WI38 (cell line): ENCODE measurements at regions not wholly inside any gene's neighbourhood (a gene's known extent, or its start where the extent isn't known, plus 50 kb on each side); places are given as distances from the start of the nearest gene placed in this dataset.

ENCODE experiments used
- H3K4me3 ChIP-seq: 2 replicates; pipeline ENCODE4 v1.5.1; 2011; ENCODE audit warnings: low read depth, mild to moderate bottlenecking, control low read depth, low read length
- CTCF ChIP-seq: IDR thresholded peaks from 2 replicates; pipeline ENCODE4 v1.5.1; 2012; ENCODE audit warnings: low read depth, mild to moderate bottlenecking, control low read depth, low read length

- TF ChIP-seq CTCF: no peak
- H3K4me3 ChIP-seq: no peak overlapping the region
These were observed 886.4 kb upstream of the ADGRL3 start for GRCh38 chr4:60313611-60314178.

- no peak overlapping the region for H3K4me3 ChIP-seq
- TF ChIP-seq CTCF: no peak
These were observed 885.7 kb upstream of the ADGRL3 start for GRCh38 chr4:60314416-60314815.

GRCh38 chr4:60315586-60315985 lies 884.5 kb upstream of the ADGRL3 start:
- no peak overlapping the region for H3K4me3 ChIP-seq
- no peak for TF ChIP-seq CTCF

- no peak for TF ChIP-seq CTCF
- H3K4me3 ChIP-seq: no peak overlapping the region
These were observed 873.4 kb upstream of the ADGRL3 start for GRCh38 chr4:60326735-60327134.

- TF ChIP-seq CTCF: no peak
These were observed 872.5 kb upstream of the ADGRL3 start for GRCh38 chr4:60327651-60328050.

GRCh38 chr4:60344908-60345307 lies 855.2 kb upstream of the ADGRL3 start:
- no peak overlapping the region for H3K4me3 ChIP-seq
- TF ChIP-seq CTCF: no peak

More at GRCh38 chr4:60327651-60328050, 872.5 kb upstream of the ADGRL3 start:
- H3K4me3 ChIP-seq: no peak overlapping the region

GRCh38 chr4:60345392-60345791 lies 854.7 kb upstream of the ADGRL3 start:
- TF ChIP-seq CTCF: no peak
- no peak overlapping the region for H3K4me3 ChIP-seq
